MV-4-11 (cell line): ENCODE measurements at regions not wholly inside any gene's neighbourhood (a gene's known extent, or its start where the extent isn't known, plus 50 kb on each side); places are given as distances from the start of the nearest gene placed in this dataset.

ENCODE experiments used
- DNase-seq: peaks from one replicate; lab custom pipeline; 2025; lab: John Stamatoyannopoulos, UW

- peak; percentile 90 for DNase-seq
Observed at GRCh38 chr9:99590840-99591239, 230.8 kb upstream of the NR4A3 start.

GRCh38 chr9:99591770-99592169, 229.9 kb upstream of the NR4A3 start:
- DNase-seq = no peak

- DNase-seq = peak; percentile 67
Observed at GRCh38 chr9:99592834-99593574, 228.7 kb upstream of the NR4A3 start.

GRCh38 chr9:99593610-99594009, 228.1 kb upstream of the NR4A3 start:
- DNase-seq = no peak

- DNase-seq = no peak
Observed at GRCh38 chr9:99594056-99594780, 227.5 kb upstream of the NR4A3 start.

GRCh38 chr9:99595796-99596195, 225.9 kb upstream of the NR4A3 start:
- DNase-seq = peak; percentile 83

GRCh38 chr9:99601571-99602111, 220.0 kb upstream of the NR4A3 start:
- DNase-seq = no peak

- DNase-seq = no peak
Observed at GRCh38 chr9:99602854-99603253, 218.8 kb upstream of the NR4A3 start.

GRCh38 chr9:99605016-99605743, 216.5 kb upstream of the NR4A3 start:
- no peak for DNase-seq

- no peak for DNase-seq
Observed at GRCh38 chr9:99606296-99606695, 215.4 kb upstream of the NR4A3 start.

- DNase-seq = no peak
Observed at GRCh38 chr9:99606957-99607356, 214.7 kb upstream of the NR4A3 start.

- no peak for DNase-seq
Observed at GRCh38 chr9:99607842-99608448, 213.7 kb upstream of the NR4A3 start.

- no peak for DNase-seq
Observed at GRCh38 chr9:99614341-99614740, 207.3 kb upstream of the NR4A3 start.

GRCh38 chr9:99621040-99621439, 200.6 kb upstream of the NR4A3 start:
- DNase-seq = no peak

- no peak for DNase-seq
Observed at GRCh38 chr9:99622679-99623078, 199.0 kb upstream of the NR4A3 start.

GRCh38 chr9:99623780-99624364, 197.8 kb upstream of the NR4A3 start:
- DNase-seq = no peak

GRCh38 chr9:99624499-99625233, 197.0 kb upstream of the NR4A3 start:
- no peak for DNase-seq

GRCh38 chr9:99626426-99626825, 195.3 kb upstream of the NR4A3 start:
- DNase-seq = peak; percentile 78

- DNase-seq = peak; percentile 22
Observed at GRCh38 chr9:99628285-99628684, 193.4 kb upstream of the NR4A3 start.

GRCh38 chr9:99628849-99629620, 192.7 kb upstream of the NR4A3 start:
- peak; percentile 54 for DNase-seq
